ENCODE measurements at regions not wholly inside any gene's neighbourhood (a gene's known extent, or its start where the extent isn't known, plus 50 kb on each side); places are given as distances from the start of the nearest gene placed in this dataset.

GRCh38 chr17:45648642-45649041, 135.5 kb upstream of the CRHR1 start:
- Mint-ChIP-seq H3K4me1 (no peaks in the 10 kb centered on the region), H3K9me3 (ENCODE audit: insufficient read depth) (no peaks in the 10 kb centered on the region), H3K4me3 (no peak overlapping the region), H3K27ac (no peak overlapping the region), H3K27me3 (peaks cover 10% of the 10 kb centered on the region)
- Histone ChIP-seq H3K79me2 (ENCODE audit: control insufficient read depth, insufficient read depth, low read length) (no peaks in the 10 kb centered on the region), H4K20me1 (ENCODE audit: control insufficient read depth, insufficient read depth, low read length, poor library complexity, severe bottlenecking) (no peaks in the 10 kb centered on the region), H3K4me3 (ENCODE audit: control extremely low read depth in 1 of 5, extremely low read depth in 1 of 5, insufficient read depth in 1 of 5, low read depth in 2 of 5, low read length in 4 of 5) (no peak overlapping the region), H3K9me3 (ENCODE audit: control extremely low read depth in 1 of 3, control insufficient read depth in 2 of 3, insufficient read depth in 1 of 3, low read length in 2 of 3) (peaks cover 0 to 4% (median 0%) of the 10 kb centered on the region in 3 donors), H3K4me2 (replicated peaks; ENCODE audit: low read depth, low read length, poor library complexity, severe bottlenecking) (no peak overlapping the region), H2AFZ (ENCODE audit: insufficient read depth, low read depth, low read length, poor library complexity, severe bottlenecking) (no peak overlapping the region), H3K36me3 (replicated peaks in 1 of 2; ENCODE audit: control extremely low read depth in 1 of 2, control insufficient read depth in 1 of 2, extremely low read depth in 1 of 2, insufficient read depth in 2 of 2, low read length in 1 of 2) (no peaks in the 10 kb centered on the region), H3K27me3 (replicated peaks in 1 of 4; ENCODE audit: control extremely low read depth in 1 of 4, control insufficient read depth in 3 of 4, insufficient read depth in 4 of 4, low read length in 3 of 4) (peaks cover 0 to 12% (median 0%) of the 10 kb centered on the region in 4 experiments), H3K4me1 (ENCODE audit: control insufficient read depth in 2 of 2, insufficient read depth in 2 of 2, low read length in 2 of 2) (no peaks in the 10 kb centered on the region), H3K27ac (ENCODE audit: low read length in 2 of 2) (no peak overlapping the region), H3K9ac (ENCODE audit: low read length) (no peak overlapping the region)
- intact Hi-C loops (cut with micrococcal nuclease): no loop called here
- CTCF ChIA-PET: interaction anchor here (1.0 kb wide), 1 partner anchor 9 kb away, joined by 3 read pairs; no protein-coding TSS in a partner anchor
- POLR2A ChIA-PET: no interaction called here
- 88% methylated on average over 3 of the region's 6 CpGs for WGBS (ENCODE audit: insufficient coverage)
- no peak for DNase-seq
- no peak for ATAC-seq (ENCODE audit: low read depth)
- TF ChIP-seq EZH2 (IDR thresholded peaks at IDR 0.05; ENCODE audit: borderline replicate concordance, insufficient read depth, low read depth, low read length, poor library complexity, severe bottlenecking): no peak

GRCh38 chr17:45649796-45650195, 134.3 kb upstream of the CRHR1 start:
- intact Hi-C loops (cut with micrococcal nuclease): no loop called here
- Histone ChIP-seq H2AFZ (ENCODE audit: insufficient read depth, low read depth, low read length, poor library complexity, severe bottlenecking) (no peak overlapping the region), H3K79me2 (ENCODE audit: control insufficient read depth, insufficient read depth, low read length) (no peaks in the 10 kb centered on the region), H3K9me3 (ENCODE audit: control extremely low read depth in 1 of 3, control insufficient read depth in 2 of 3, insufficient read depth in 1 of 3, low read length in 2 of 3) (peaks cover 0 to 4% (median 0%) of the 10 kb centered on the region in 3 donors), H3K4me3 (ENCODE audit: control extremely low read depth in 1 of 5, extremely low read depth in 1 of 5, insufficient read depth in 1 of 5, low read depth in 2 of 5, low read length in 4 of 5) (no peak overlapping the region), H4K20me1 (ENCODE audit: control insufficient read depth, insufficient read depth, low read length, poor library complexity, severe bottlenecking) (no peaks in the 10 kb centered on the region), H3K4me1 (ENCODE audit: control insufficient read depth in 2 of 2, insufficient read depth in 2 of 2, low read length in 2 of 2) (no peaks in the 10 kb centered on the region), H3K27ac (ENCODE audit: low read length in 2 of 2) (no peak overlapping the region), H3K36me3 (replicated peaks in 1 of 2; ENCODE audit: control extremely low read depth in 1 of 2, control insufficient read depth in 1 of 2, extremely low read depth in 1 of 2, insufficient read depth in 2 of 2, low read length in 1 of 2) (no peaks in the 10 kb centered on the region), H3K9ac (ENCODE audit: low read length) (no peak overlapping the region), H3K4me2 (replicated peaks; ENCODE audit: low read depth, low read length, poor library complexity, severe bottlenecking) (no peak overlapping the region), H3K27me3 (replicated peaks in 1 of 4; ENCODE audit: control extremely low read depth in 1 of 4, control insufficient read depth in 3 of 4, insufficient read depth in 4 of 4, low read length in 3 of 4) (peaks cover 0 to 12% (median 0%) of the 10 kb centered on the region in 4 experiments)
- no peaks in the 10 kb centered on the region for H3K9me3 Mint-ChIP-seq (ENCODE audit: insufficient read depth)
- POLR2A ChIA-PET: no interaction called here
- ATAC-seq (ENCODE audit: low read depth) (no peak), DNase-seq (no peak)
- TF ChIP-seq, protein P1, sequence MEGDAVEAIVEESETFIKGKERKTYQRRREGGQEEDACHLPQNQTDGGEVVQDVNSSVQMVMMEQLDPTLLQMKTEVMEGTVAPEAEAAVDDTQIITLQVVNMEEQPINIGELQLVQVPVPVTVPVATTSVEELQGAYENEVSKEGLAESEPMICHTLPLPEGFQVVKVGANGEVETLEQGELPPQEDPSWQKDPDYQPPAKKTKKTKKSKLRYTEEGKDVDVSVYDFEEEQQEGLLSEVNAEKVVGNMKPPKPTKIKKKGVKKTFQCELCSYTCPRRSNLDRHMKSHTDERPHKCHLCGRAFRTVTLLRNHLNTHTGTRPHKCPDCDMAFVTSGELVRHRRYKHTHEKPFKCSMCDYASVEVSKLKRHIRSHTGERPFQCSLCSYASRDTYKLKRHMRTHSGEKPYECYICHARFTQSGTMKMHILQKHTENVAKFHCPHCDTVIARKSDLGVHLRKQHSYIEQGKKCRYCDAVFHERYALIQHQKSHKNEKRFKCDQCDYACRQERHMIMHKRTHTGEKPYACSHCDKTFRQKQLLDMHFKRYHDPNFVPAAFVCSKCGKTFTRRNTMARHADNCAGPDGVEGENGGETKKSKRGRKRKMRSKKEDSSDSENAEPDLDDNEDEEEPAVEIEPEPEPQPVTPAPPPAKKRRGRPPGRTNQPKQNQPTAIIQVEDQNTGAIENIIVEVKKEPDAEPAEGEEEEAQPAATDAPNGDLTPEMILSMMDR (IDR thresholded peaks at IDR 0.05): no peak
- TF ChIP-seq EZH2 (IDR thresholded peaks at IDR 0.05; ENCODE audit: borderline replicate concordance, insufficient read depth, low read depth, low read length, poor library complexity, severe bottlenecking): no peak
- peaks cover 10% of the 10 kb centered on the region for H3K27me3 Mint-ChIP-seq
- H3K4me1 Mint-ChIP-seq: no peaks in the 10 kb centered on the region
- H3K27ac Mint-ChIP-seq: no peak overlapping the region
- CTCF ChIA-PET: no interaction called here
- 85% methylated on average over 5 of the region's 5 CpGs for WGBS (ENCODE audit: insufficient coverage)
- H3K4me3 Mint-ChIP-seq: no peak overlapping the region
